K562 (cell line): ENCODE measurements at regions not wholly inside any gene's neighbourhood (a gene's known extent, or its start where the extent isn't known, plus 50 kb on each side); places are given as distances from the start of the nearest gene placed in this dataset.

Experiments
- ATAC-seq: fragments of 200-7000 bp; cut with Tn5 transposase; 3 replicates; pipeline ENCODE4 v1.9.1; 2020; ENCODE audit warnings: moderate library complexity
- BruUV-seq: library from RNA; stranded (reverse); fragments of 400-500 nt; replicated peaks from 2 replicates; lab custom pipeline; 2021; lab: Mats Ljungman, UMichigan
- CTCF ChIA-PET: fragments of 300-600 bp; formaldehyde crosslinking; extraction: SDS; loops from one replicate; lab custom pipeline; 2021; ENCODE audit warnings: low intra/inter-chr PET ratio; lab: Yijun Ruan, JAX
- POLR2A ChIA-PET: fragments of 300-600, 350-650 bp; sonication (Branson Sonifier 250); formaldehyde crosslinking; extraction: SDS; loops from one replicate; lab custom pipeline; 2021; ENCODE audit warnings: antibody characterized with exemption, inconsistent platforms; lab: Yijun Ruan, JAX
- DNase-seq, 4 experiments: peaks; one replicate each; pipeline versions ENCODE4 v3.0.0 to v3.0.0-alpha.2; 2011 to 2018; ENCODE audit warnings: low spot score in 3 of 4, mixed read lengths in 3 of 4; ENCODE audit errors: extremely low read depth in 1 of 4
- FAIRE-seq: peaks from 2 replicates; lab custom pipeline; 2011; peaks lifted over from hg19 to GRCh38; lab: Jason Lieb, UNC
- H2AFZ ChIP-seq: 2 replicates; pipeline ENCODE4 v1.6.0; 2011; ENCODE audit warnings: low read depth, low read length, control low read depth, inconsistent platforms
- H3K27ac ChIP-seq: fragments of 200-600 bp; 3 replicates; pipeline ENCODE4 v1.8.0; 2011; ENCODE audit warnings: low read depth, mild to moderate bottlenecking, control low read depth, inconsistent platforms, low read length, moderate library complexity, mixed read lengths; ENCODE audit errors: extremely low read depth
- H3K27me3 ChIP-seq, 2 experiments: fragments of 300-600 bp in 1 of 2; 2 replicates in 1 of 2; 3 replicates in 1 of 2; pipeline versions ENCODE4 v1.6.0 to v1.8.0; 2011; ENCODE audit warnings: inconsistent platforms in 2 of 2, low read length in 2 of 2, mild to moderate bottlenecking in 1 of 2, mixed read lengths in 1 of 2, moderate library complexity in 1 of 2; ENCODE audit not compliant: control insufficient read depth in 2 of 2, insufficient read depth in 2 of 2
- H3K36me3 ChIP-seq: fragments of 300-600 bp; 3 replicates; pipeline ENCODE4 v1.8.0; 2011; ENCODE audit warnings: mild to moderate bottlenecking, low read length, inconsistent platforms; ENCODE audit not compliant: control insufficient read depth, insufficient read depth
- H3K4me1 ChIP-seq, 2 experiments: fragments of 200-600 bp in 1 of 2; replicated peaks in 1 of 2; 2 replicates in 1 of 2; 3 replicates in 1 of 2; pipeline versions ENCODE4 v1.5.1 to v1.8.0; 2011; ENCODE audit warnings: inconsistent platforms in 2 of 2, low read length in 2 of 2, mild to moderate bottlenecking in 1 of 2, mixed read lengths in 1 of 2, moderate library complexity in 1 of 2; ENCODE audit not compliant: control insufficient read depth in 2 of 2, insufficient read depth in 2 of 2
- H3K4me2 ChIP-seq: 2 replicates; pipeline ENCODE4 v1.6.1; 2011; ENCODE audit warnings: low read length, control low read depth, inconsistent platforms, mixed read lengths; ENCODE audit not compliant: insufficient read depth
- H3K4me3 ChIP-seq: fragments of 200-600 bp; sonication (generic), shearing (Covaris generic); 2 replicates; pipeline ENCODE4 v1.5.1; 2016; ENCODE audit warnings: control low read depth, inconsistent platforms
- H3K79me2 ChIP-seq: fragments of 200-600 bp; 3 replicates; pipeline ENCODE4 v1.8.0; 2011; ENCODE audit warnings: low read length, inconsistent platforms; ENCODE audit not compliant: control insufficient read depth, insufficient read depth
- H3K9ac ChIP-seq, 2 experiments: 2 replicates each; pipeline versions ENCODE4 v1.6.0 to v1.6.1; 2011; ENCODE audit warnings: low read depth in 2 of 2, low read length in 2 of 2, control low read depth in 1 of 2, inconsistent platforms in 1 of 2, mild to moderate bottlenecking in 1 of 2, mixed read lengths in 1 of 2; ENCODE audit not compliant: insufficient read depth in 1 of 2
- H3K9me1 ChIP-seq: one replicate; pipeline ENCODE4 v1.6.0; 2011; ENCODE audit warnings: inconsistent platforms, mild to moderate bottlenecking, low read length, moderate library complexity; ENCODE audit not compliant: control insufficient read depth, insufficient read depth
- H3K9me3 ChIP-seq: replicated peaks from 2 replicates; pipeline ENCODE4 v1.5.1; 2011; ENCODE audit warnings: low read depth, low read length, inconsistent platforms; ENCODE audit not compliant: control insufficient read depth, insufficient read depth
- H4K20me1 ChIP-seq: replicated peaks from 2 replicates; pipeline ENCODE4 v1.6.1; 2011; ENCODE audit warnings: low read length, inconsistent platforms, mixed read lengths; ENCODE audit not compliant: control insufficient read depth, insufficient read depth
- ATF7 ChIP-seq: fragments of 450-650 bp; IDR thresholded peaks from 2 replicates; pipeline ENCODE4 v1.7.1; 2014; ENCODE audit warnings: mild to moderate bottlenecking, moderate library complexity
- BRD9 ChIP-seq: fragments of 450-650 bp; IDR thresholded peaks from 2 replicates; pipeline ENCODE4 v1.6.1; 2018; ENCODE audit warnings: low read depth; ENCODE audit not compliant: partially characterized antibody
- HDAC2 ChIP-seq: fragments of 450-650 bp; IDR thresholded peaks from 2 replicates; pipeline ENCODE4 v1.6.1; 2016; ENCODE audit warnings: mild to moderate bottlenecking
- IFI16 ChIP-seq: fragments of 250-450 bp; sonication (Bioruptor Pico); IDR thresholded peaks from 2 replicates; pipeline ENCODE4 v2.1.2; 2022; ENCODE audit warnings: mild to moderate bottlenecking, inconsistent platforms
- KDM2B ChIP-seq: fragments of 250-450 bp; sonication (Bioruptor Pico); IDR thresholded peaks from 2 replicates; pipeline ENCODE4 v1.8.0; 2021; ENCODE audit warnings: mild to moderate bottlenecking, moderate library complexity
- KLF13 ChIP-seq: fragments of 450-650 bp; IDR thresholded peaks from 2 replicates; pipeline ENCODE4 v1.6.1; 2016; ENCODE audit warnings: missing genetic modification characterization, low read depth, mild to moderate bottlenecking, missing compliant biosample characterization, moderate library complexity, borderline replicate concordance
- MEIS2 ChIP-seq: fragments of 450-650 bp; IDR thresholded peaks from 2 replicates; pipeline ENCODE4 v1.6.1; 2014; ENCODE audit warnings: mild to moderate bottlenecking; ENCODE audit not compliant: partially characterized antibody
- NFRKB ChIP-seq: fragments of 450-650 bp; IDR thresholded peaks from 2 replicates; pipeline ENCODE4 v1.6.1; 2016; ENCODE audit warnings: low read depth
- RHOXF2B ChIP-seq: fragments of 250-450 bp; sonication (Bioruptor Pico); conservative IDR thresholded peaks from 2 replicates; pipeline ENCODE4 v1.5.1; 2021
- TCF7 ChIP-seq: sonication (generic); IDR thresholded peaks from 2 replicates; pipeline ENCODE4 v1.6.1; 2016; ENCODE audit warnings: antibody characterized with exemption, borderline replicate concordance
- ZNF12 ChIP-seq: sonication (generic); formaldehyde crosslinking; IDR thresholded peaks from 2 replicates; pipeline ENCODE4 v1.4.0; 2020; ENCODE audit warnings: mild to moderate bottlenecking, missing genetic modification reagents
- ZNF41 ChIP-seq: fragments of 250-450 bp; sonication (Bioruptor Pico); conservative IDR thresholded peaks from 2 replicates; pipeline ENCODE4 v1.4.0; 2020; ENCODE audit warnings: mild to moderate bottlenecking
- ZNF586 ChIP-seq: fragments of 450-650 bp; formaldehyde crosslinking; conservative IDR thresholded peaks from 2 replicates; pipeline ENCODE4 v1.4.0; 2020; ENCODE audit warnings: mild to moderate bottlenecking, moderate library complexity
- ZNF76 ChIP-seq: fragments of 250-450 bp; sonication (Bioruptor Pico); IDR thresholded peaks from 2 replicates; pipeline ENCODE4 v1.4.0; 2020; ENCODE audit warnings: mild to moderate bottlenecking, moderate library complexity, borderline replicate concordance
- WGBS: fragments of 100-300 bp; shearing (Covaris generic); methylation state at CpG from one replicate; pipeline ENCODE4 v1.1.6; 2016; ENCODE audit warnings: low coverage, mixed read lengths; ENCODE audit not compliant: insufficient coverage; ENCODE audit errors: missing lambda C conversion rate; 5-methylcytosine and 5-hydroxymethylcytosine counted together
- in situ Hi-C: fragments of 300-500 bp; cut with MboI; formaldehyde crosslinking; loops from 4 replicates; pipeline ENCODE4 v1.15.0; 2018; ENCODE audit warnings: inconsistent platforms, mixed read lengths
- intact Hi-C: fragments of 100-400 bp; cut with micrococcal nuclease; formaldehyde crosslinking; loops from 2 replicates; pipeline ENCODE4 v1.14.2; 2022
- TF ChIP-seq, protein P1 (sequence below): fragments of 250-450 bp; sonication (Bioruptor Pico); IDR thresholded peaks from 2 replicates; pipeline ENCODE4 v1.8.0; 2021; ENCODE audit warnings: mild to moderate bottlenecking, moderate library complexity
- TF ChIP-seq, protein P2 (sequence below): fragments of 150-350 bp; conservative IDR thresholded peaks from 2 replicates; pipeline ENCODE4 v1.6.1; 2014; ENCODE audit warnings: low read length

DNA sequence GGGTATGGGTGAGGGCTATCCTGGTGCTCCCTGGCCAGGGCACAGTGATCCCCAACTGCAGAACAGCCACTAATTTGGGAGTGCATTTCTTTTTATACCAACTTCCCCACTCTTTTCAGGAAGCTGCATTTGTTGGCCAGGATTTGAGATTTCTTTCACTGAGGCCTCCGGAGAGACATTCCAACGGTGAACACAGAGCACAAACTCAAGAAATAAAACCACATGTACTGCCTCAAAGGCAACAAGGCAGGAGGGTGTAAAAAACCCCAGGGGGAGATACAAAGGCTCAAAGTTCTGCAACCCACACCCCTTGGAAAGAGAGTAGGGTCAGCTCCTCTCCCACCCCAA is 65.3 kb downstream of the CPN2 start:
- H2AFZ ChIP-seq = peak overlapping the region; percentile 36; the same call in 1 of the 2 replicates
- no peak overlapping the region for H3K27ac ChIP-seq
- no peak overlapping the region for H3K4me3 ChIP-seq
- ATAC-seq = no peak
- H3K79me2 ChIP-seq = no peaks in the 10 kb centered on the region
- no peak for FAIRE-seq
- WGBS = 33% methylated on average over 2 of the region's 2 CpGs
- in situ Hi-C loops = no loop called here
- no peak overlapping the region for H3K9ac ChIP-seq
- ChIA-PET POLR2A (interaction anchor here (0.6 to 0.7 kb wide), 2 partner anchors 15 to 22 kb away, joined by 3 read pairs; no protein-coding TSS in a partner anchor), CTCF (no interaction called here)
- H3K36me3 ChIP-seq = no peaks in the 10 kb centered on the region
- no peaks in the 10 kb centered on the region for H4K20me1 ChIP-seq
- H3K4me2 ChIP-seq = no peak overlapping the region
- BruUV-seq = no TSS peak
- no peaks in the 10 kb centered on the region for H3K9me1 ChIP-seq
- H3K4me1 ChIP-seq = peaks cover 0 to 3% of the 10 kb centered on the region in 2 experiments; a peak in 2 of 5 replicates
- TF ChIP-seq ZNF76 (CRISPR knock-in tag) (no peak), IFI16 (CRISPR knock-in tag) (no peak), BRD9 (no peak), ZNF41 (CRISPR knock-in tag) (no peak), HDAC2 (no peak), MEIS2 (no peak), KLF13 (no peak), ATF7 (no peak), RHOXF2B (CRISPR knock-in tag) (no peak), TCF7 (no peak), ZNF586 (CRISPR knock-in tag) (no peak), ZNF12 (CRISPR knock-in tag) (no peak), KDM2B (CRISPR knock-in tag) (no peak), NFRKB (no peak)
- TF ChIP-seq, protein P1, sequence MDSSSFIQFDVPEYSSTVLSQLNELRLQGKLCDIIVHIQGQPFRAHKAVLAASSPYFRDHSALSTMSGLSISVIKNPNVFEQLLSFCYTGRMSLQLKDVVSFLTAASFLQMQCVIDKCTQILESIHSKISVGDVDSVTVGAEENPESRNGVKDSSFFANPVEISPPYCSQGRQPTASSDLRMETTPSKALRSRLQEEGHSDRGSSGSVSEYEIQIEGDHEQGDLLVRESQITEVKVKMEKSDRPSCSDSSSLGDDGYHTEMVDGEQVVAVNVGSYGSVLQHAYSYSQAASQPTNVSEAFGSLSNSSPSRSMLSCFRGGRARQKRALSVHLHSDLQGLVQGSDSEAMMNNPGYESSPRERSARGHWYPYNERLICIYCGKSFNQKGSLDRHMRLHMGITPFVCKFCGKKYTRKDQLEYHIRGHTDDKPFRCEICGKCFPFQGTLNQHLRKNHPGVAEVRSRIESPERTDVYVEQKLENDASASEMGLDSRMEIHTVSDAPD (CRISPR knock-in tag) = no peak
- TF ChIP-seq, protein P2, sequence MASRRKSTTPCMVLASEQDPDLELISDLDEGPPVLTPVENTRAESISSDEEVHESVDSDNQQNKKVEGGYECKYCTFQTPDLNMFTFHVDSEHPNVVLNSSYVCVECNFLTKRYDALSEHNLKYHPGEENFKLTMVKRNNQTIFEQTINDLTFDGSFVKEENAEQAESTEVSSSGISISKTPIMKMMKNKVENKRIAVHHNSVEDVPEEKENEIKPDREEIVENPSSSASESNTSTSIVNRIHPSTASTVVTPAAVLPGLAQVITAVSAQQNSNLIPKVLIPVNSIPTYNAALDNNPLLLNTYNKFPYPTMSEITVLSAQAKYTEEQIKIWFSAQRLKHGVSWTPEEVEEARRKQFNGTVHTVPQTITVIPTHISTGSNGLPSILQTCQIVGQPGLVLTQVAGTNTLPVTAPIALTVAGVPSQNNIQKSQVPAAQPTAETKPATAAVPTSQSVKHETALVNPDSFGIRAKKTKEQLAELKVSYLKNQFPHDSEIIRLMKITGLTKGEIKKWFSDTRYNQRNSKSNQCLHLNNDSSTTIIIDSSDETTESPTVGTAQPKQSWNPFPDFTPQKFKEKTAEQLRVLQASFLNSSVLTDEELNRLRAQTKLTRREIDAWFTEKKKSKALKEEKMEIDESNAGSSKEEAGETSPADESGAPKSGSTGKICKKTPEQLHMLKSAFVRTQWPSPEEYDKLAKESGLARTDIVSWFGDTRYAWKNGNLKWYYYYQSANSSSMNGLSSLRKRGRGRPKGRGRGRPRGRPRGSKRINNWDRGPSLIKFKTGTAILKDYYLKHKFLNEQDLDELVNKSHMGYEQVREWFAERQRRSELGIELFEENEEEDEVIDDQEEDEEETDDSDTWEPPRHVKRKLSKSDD = no peak
- TF ChIP-seq, all 486 proteins: peak for 0
- intact Hi-C loops = no loop called here
- no peak for DNase-seq
- Histone ChIP-seq H3K27me3 (no peaks in the 10 kb centered on the region), H3K9me3 (no peaks in the 10 kb centered on the region)
